GM18873 (cell line): ENCODE measurements at regions not wholly inside any gene's neighbourhood (a gene's known extent, or its start where the extent isn't known, plus 50 kb on each side); places are given as distances from the start of the nearest gene placed in this dataset.

Experiments used
- ATAC-seq: cut with Tn5 transposase; IDR thresholded peaks from one replicate; pipeline ENCODE4 v1.9.1; 2021; ENCODE audit warnings: mild to moderate bottlenecking, moderate library complexity, moderate number of reproducible peaks; ENCODE audit not compliant: unreplicated experiment, low FRiP score

DNA sequence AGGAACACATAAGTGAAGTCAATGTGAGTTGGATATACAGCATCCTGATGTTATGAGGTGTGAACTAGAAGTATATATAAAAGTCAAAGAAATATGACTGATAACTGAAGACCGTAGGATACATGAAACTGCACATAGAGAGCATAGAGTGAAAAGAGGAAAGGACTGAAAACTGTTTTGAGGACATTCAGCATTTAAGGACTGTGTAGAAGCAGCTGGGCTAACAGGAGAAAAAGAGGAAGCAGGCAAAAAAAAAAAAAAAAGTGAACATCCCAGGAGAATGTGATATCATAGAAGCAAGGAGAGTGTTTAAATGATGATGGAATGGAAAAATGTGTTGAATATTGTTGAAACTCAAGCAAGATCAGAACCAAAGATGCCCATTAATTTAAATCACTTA is 363.5 kb downstream of the PCDH20 start:
- ATAC-seq = no peak

GRCh38 chr13:61045251-61045650 is 370.4 kb downstream of the PCDH20 start:
- ATAC-seq = no peak

- ATAC-seq = no peak
Observed at GRCh38 chr13:61040181-61040580, 375.5 kb downstream of the PCDH20 start.

- no peak for ATAC-seq
Observed at GRCh38 chr13:61039302-61039701, 376.3 kb downstream of the PCDH20 start.

- no peak for ATAC-seq
Observed at GRCh38 chr13:61036715-61037114, 378.9 kb downstream of the PCDH20 start.

DNA sequence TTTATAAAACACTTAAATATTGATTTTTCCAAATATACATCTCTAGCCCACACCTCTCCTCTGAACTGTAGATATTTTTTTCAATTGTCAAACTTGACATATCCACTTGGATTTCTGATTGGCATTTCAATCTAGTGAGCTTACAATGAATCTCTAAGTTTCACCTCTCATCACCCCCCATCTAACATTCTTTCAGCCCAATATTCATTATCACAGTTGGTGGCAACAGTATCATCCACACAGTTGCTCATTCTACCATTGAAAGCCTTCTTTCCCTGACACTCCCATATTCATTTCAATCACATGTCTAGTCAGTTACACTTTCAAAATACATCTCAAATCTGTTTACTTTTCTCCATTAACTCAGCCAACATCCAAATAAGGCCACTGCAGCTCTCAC is 385.2 kb downstream of the PCDH20 start:
- ATAC-seq = no peak

- ATAC-seq = no peak
Observed at GRCh38 chr13:61029064-61029463, 386.6 kb downstream of the PCDH20 start.

GRCh38 chr13:61024046-61024445 is 391.6 kb downstream of the PCDH20 start:
- no peak for ATAC-seq

GRCh38 chr13:61021838-61022237 is 393.8 kb downstream of the PCDH20 start:
- no peak for ATAC-seq

- no peak for ATAC-seq
Observed at GRCh38 chr13:61013796-61014195, 401.9 kb downstream of the PCDH20 start.

DNA sequence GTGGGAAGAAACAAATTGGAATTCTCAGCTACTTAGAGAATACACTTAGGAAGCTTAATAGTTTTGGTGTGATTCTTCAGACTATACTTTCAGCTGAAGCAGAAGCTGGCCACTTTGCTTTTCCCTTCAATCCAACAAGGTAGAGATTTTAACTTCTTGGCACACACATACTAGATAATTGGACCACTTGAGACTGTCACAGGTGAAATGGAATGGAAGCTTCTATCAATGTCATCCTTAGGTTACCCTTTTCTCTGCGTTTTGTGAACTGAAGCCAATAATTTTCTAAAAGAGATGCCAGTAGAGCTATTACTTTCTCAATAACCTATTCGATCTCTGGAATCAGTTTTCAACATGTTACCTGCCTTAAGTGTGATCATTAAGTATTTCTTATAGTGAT is 405.3 kb downstream of the PCDH20 start:
- no peak for ATAC-seq

- ATAC-seq = no peak
Observed at GRCh38 chr13:61002686-61003085, 413.0 kb downstream of the PCDH20 start.

- ATAC-seq = no peak
Observed at GRCh38 chr13:60990032-60990733, 425.5 kb downstream of the PCDH20 start.

- ATAC-seq = no peak
Observed at GRCh38 chr13:60986301-60986700, 429.3 kb downstream of the PCDH20 start.

GRCh38 chr13:60981407-60981806 is 434.2 kb downstream of the PCDH20 start:
- no peak for ATAC-seq

- no peak for ATAC-seq
Observed at GRCh38 chr13:60976367-60976766, 439.3 kb downstream of the PCDH20 start.

DNA sequence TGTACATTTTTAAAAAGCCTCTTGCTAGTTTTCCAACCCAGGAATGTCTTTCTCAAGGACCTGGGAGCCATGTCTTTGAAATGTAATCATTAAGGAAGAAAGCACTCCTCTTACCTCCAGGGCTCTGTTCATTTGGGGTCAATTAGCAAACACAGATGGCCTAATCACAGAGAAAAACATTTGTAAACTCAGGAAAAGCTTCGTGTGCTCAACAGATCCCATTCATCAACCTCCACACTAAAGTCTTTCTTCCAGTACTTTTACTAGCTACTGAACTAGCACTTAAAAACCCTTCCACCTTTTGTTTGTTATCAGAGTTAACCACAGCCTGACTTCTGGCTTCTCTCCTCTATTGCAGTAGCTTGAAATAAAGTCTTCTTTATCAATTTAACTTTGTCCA is 441.4 kb downstream of the PCDH20 start:
- no peak for ATAC-seq

DNA sequence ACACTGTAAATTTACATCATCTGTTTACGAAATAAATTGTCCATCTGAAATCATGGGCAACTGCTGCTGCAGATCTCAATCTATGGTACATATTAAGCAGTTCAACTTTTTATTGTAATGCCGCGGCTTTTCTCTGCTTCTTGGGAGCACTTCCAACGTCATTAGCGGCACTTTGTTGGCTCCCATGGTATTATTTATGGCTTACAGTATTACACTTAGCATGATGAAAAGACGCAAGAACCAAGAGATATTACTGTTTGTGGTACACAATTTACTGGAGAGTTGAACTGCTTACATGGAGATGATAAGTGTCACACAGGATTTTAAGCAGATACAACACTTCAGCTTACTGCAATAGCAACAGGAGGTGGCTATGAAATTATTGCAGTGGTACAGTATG is 442.1 kb downstream of the PCDH20 start:
- ATAC-seq = no peak

DNA sequence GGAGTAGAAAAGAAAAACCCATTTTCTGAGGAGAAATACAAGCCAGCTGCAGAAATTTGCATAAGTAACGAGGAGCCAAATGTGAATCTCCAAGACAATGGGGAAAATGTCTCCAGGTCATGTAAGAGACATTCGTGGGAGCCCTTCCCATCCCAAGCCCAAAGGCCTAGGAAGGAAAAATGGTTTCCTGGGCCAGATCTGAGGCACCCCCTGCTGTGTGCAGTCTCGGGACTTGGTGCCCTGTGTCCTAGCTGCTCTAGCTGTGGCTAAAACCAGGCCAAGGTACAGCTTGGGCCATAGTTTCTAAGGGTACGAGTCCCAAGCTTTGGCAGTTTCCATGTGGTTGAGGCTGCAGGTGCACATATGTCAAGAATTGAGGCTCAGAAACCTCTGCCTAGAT is 444.9 kb downstream of the PCDH20 start:
- no peak for ATAC-seq

DNA sequence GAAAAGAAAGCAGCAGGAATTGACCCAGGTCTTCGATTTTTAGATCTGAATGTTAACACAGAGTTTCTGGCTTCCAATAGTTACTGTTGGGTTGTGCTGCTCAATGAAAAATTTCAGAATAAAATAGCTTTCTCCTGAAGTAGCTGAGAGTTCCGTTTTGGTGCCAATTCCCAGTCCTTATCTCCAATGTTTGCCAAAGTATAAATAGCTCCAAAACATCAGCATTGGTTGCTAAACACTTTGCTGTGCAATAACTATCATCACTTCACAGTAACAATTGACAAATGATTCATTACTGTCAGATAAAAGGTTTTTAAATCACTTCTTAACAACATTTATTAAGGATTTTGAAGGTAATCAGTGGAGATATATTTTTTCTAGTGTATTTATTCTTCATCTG is 446.0 kb downstream of the PCDH20 start:
- ATAC-seq = no peak

DNA sequence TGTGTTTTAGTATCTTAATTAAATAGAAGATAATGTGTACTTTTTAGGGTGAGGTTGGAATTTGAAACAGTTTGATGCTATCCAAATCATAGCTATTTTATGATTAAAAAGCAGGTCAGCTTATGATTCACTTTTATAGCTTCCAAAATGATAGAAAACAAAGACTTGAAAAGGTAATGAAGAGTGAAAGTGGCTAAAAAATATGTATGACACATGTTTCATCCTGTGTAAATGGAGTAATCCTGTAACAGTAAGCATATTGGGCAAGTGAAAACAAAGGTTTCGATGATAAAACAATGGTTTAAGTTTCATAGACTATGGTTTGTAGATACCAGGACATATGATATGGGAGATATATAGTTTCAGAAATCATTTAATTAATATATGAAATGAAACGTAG is 456.2 kb downstream of the PCDH20 start:
- ATAC-seq = no peak

- no peak for ATAC-seq
Observed at GRCh38 chr13:60957816-60958215, 457.8 kb downstream of the PCDH20 start.

GRCh38 chr13:60945396-60945795 is 470.3 kb downstream of the PCDH20 start:
- ATAC-seq = no peak
